GM18517 (cell line): ENCODE measurements at regions not wholly inside any gene's neighbourhood (a gene's known extent, or its start where the extent isn't known, plus 50 kb on each side); places are given as distances from the start of the nearest gene placed in this dataset.

ENCODE experiments used
- ATAC-seq: cut with Tn5 transposase; IDR thresholded peaks from one replicate; pipeline ENCODE4 v1.9.1; 2021; ENCODE audit warnings: mild to moderate bottlenecking, moderate library complexity; ENCODE audit not compliant: unreplicated experiment

DNA sequence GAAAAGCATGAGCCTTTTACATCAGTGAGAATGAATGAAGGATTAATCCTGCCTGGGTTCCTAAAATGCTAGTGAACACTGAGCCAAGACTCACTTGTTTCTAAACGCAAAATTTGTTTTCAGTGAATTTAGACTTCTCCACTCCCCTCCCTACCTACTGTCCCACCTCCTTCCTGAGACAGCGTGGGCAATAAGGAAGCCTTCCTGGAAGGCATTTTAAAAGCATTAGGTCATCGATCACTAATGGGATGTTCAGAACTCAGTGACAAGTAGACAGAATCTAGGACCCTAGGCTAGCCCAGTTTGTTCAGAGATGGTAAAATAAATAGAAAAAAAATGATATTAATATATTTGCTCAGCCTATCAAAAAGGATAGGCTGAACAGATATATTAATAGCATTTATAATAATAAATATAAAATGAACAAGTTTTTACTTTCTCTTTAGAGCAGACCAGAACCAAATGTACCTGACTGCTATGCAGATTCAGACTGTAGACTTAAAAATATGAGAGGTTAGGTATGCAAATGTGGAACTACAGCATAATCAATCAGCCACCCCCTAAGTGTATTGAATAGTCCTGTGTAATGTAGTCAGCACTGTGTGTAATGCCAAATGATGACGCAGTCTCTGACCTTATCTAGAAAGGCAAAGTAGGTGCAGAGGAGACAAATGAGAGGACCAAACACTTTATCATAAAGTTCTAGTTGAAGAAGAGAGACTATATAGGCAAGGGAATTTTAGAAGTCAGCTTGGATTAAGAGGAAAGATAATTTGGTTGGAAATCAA is 331.1 kb downstream of the GPAT3 start:
- no peak for ATAC-seq

DNA sequence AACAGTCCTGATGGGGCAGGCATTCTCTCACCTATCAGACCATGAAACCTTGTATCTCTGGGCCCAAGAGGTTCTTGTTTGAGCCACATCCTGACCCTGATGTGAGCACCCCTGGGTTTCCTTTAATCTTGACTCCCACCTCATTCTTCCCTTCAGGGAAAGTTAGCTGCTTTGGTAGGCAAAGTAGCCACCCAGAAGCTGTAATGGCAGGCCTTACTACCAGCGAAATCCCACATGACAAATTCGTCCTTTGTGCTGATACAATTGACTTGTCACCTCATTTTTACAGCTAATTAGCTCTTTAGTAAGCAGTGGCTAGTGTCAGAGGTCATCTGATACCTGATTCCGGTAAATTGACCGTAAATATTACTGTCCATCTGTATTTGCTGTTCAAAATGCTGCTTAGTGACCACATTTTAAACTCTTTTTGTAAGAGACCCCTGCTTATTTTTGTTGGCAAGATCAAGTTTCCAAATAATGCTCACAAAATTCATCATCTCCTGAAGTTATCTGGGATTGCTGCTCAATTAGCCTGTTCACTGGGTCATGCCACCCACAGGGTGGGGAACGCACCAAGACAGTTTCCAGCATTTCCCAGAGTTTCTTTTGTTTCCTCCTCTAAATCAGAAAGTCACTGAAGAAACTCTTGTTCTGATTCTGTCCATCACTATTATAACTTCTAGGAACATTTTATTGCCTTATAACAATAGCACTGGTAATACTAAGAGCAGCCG is 329.7 kb downstream of the GPAT3 start:
- no peak for ATAC-seq

DNA sequence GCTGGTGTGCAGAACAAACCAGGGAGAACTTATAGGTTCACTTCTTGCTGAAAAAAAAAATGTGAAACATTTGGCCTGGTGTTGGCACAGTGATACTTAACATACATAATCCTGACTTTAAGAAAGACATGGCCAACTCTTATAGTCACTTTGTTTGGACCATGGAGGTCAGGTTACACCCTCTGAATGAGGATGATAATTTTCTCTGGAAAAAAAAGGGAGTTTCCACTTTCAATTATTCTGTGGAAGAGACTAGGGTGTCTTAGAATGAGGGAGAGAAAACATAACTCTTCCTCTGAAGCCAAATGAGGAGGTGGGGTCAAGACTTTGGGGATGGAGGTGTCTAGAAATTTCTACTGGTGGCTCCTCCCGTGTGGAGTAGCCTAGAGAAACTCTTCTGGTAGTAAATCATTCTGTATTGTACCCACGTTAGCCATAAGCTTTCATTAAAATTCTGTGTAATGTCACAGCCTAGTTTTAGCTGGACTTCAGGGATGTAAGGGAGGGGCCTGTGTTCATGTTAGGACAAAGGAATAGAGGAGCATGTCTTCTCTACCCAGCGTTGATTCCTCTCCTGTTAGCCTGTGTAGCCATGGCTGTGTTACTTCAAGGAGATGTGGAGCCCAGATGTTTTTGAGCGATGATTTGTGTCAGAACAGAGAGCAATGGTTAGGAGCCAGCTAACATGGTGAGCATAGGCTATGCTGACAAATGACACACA is 328.3 kb downstream of the GPAT3 start:
- ATAC-seq = no peak

DNA sequence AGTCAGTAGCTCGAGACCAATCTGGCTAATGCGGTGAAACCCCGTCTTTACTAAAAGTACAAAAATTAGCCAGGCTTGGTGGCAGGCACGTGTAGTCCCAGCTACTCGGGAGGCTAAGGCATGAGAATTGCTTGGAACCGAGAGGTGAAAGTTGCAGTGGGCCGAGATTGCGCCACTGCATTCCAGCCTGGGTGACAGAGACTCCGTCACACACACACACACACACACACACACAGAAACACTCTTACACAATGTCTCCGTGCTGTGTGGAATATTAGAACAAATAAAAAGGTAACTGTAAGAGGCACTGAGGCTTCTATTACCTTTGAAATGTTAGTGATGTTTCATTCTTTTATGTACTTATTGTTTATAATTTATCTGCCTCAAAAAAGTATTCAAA is 326.6 kb downstream of the GPAT3 start:
- no peak for ATAC-seq

DNA sequence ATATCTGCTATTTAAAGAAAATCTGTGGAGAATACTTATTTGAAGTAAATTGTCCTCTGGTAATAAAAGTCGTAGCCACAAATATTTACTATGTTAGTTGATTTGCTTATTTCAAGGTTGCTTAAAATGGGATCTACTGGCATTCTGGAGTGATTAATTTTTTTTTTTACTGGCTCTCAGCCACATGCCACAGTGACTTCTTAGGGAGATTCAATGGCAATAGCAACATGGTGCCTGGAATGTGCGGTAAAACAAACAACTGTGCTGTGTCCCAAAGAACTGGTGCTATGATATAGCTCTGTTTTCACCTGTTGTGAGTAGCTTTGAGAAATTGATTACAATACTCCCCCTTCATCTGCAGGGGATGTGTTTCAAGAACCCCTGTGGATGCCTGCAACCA is 324.3 kb downstream of the GPAT3 start:
- no peak for ATAC-seq

DNA sequence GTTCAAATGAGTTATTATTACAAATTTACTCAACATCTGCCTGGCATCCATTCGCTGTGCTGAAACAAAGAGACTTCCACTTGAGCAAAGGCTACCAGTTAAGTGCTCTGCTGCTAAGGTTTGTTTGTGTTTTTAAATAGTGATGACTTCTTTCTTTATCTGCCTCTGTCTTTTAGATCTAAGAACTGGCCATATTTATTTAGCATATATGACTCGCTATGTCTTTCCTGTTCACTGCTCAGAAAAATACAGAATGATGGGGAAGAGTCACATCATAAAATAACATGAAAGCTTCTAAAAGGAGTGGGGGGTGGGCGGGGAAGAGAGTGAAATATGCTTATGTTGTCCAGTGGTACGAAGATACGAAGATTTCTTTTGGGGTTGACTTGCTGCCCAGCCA is 322.2 kb downstream of the GPAT3 start:
- no peak for ATAC-seq

DNA sequence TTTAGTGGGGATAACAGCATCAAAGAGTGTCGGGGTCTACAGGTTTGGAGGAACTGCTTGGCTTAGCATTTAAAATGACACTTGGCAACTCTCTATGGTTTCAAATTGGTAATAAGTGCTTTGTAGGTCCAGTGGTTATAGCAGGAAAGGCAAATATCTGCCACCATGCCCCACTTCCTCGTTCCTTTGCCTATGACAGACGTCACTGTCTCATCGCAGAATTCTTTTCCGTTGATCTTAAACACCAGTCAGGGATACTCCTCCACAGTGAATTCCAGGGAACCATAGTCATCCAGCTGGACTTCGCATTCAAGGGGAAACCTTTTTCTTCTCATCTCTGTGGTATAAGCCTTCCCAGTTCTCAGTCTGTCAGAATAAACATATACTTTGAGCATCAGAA is 319.1 kb downstream of the GPAT3 start:
- no peak for ATAC-seq

DNA sequence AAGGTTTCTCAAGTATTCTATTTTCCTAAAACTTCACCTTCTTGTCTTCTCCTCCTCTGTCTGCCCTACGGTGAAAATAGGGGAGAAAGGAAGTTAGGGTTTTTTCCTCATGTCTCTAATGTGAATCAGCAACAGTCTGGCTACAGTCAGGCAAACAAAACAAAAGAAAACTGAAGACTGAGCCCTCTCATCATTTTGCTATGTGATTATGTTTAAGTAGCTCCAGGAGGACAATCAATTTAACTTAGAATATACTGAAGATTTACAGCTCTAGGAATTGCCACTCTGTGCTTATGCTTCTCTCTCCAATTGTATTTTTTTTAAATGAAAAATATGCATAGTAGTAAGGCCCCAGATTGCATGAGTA is 316.2 kb downstream of the GPAT3 start:
- ATAC-seq = no peak

DNA sequence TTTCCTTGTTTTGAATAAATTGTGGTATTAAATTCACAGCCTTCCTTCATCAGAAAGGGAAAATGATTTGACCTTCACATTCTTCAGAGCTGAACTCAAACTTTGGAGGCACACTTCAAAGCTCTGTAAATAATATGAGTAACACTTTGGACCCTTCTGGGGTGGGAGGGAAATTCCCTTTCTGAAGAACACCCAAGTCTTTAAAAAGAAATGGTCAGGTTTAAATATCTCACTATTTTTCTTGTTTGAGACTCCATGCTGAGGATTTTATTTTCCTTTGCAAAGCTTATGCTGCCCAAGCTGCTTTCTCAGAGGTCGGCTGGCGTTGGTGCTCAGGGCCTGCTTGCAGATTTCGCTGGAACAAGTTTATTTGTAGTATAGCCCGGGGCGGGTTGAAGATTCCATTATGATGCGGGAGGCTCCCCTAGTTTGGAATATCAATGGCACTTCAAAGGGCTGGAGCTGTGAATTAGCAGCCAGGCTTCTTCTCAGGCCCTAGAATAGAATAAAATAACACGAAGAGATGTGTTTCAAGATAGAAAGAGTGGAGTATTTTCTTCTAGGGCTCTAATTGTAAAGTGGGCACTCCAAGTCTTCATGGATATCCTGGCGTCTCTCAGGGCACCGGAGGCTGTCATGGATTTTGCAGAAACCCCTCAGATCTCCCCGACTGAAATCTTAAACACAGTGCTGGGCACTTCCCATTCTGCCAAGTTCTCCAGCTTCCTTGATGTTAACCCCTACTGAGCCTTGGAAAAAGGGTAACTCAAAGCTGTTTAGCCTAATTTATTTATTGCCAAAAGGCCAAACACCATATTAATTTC is 315.6 kb downstream of the GPAT3 start:
- ATAC-seq = no peak

DNA sequence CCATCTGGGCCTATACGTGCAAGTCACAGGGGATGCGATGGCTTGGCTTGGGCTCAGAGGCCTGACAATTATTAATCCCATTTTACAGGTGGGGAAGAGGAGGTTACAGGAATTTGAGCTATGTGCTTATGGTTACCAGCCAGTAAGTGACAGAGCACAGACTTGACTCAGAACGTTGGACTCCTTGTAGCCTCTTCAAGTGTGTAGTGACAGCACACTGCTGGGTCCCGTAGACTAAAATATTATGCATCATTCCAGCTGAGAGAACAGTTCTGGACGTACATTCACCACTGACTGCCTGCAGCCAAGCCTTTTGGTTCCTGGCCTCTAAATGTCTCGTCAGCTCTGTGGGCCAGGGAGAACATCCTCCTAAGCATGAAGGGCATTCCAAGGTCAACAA is 314.5 kb downstream of the GPAT3 start:
- ATAC-seq = no peak

DNA sequence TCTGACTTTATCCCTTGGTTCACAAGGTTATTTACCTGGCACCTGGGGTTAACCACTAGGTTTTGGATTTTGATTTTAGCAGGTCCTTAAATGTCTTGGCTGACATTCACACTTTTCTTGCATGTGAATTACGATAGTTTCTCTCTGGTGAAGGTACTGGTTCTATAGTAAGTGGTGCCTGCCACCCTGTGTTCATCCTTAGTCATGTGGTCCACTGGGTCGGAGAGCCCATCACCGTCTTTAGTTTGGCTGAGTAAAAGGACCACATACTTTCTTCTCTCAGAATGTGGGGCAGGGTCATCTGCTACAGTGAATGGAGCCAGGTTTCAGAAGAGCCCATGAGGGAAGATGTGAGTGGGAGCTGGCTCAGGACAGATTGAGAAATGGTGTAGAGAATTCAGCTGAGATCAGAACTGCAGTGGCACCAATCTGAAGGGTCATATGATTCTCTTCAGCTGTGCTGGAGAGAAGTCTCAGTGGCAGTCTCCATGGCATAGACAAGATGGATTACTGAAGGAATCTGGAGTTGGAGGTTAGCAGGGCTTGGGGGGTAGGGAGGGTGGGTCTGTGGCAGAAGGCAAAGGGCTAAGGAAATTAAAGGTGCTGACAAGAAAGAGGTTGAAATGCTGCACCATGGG is 310.4 kb downstream of the GPAT3 start:
- ATAC-seq = no peak

DNA sequence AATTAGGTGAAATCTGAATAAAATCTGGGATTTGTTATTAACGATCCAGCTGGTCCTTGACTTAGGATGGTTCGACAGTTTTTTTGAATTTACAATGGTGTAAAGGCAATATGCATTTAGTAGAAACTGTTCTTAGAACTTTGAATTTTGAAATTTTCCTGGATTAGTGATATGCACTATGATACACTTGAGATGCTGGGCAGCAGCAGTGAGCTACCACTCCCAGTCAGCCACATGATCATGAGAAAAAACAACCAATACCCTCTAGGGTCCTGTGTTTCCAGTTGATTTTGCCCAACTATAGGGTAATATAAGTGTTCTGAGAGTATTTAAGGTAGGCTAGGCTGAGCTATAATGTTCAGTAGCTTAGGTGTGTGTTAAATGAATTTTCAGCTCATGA is 303.7 kb downstream of the GPAT3 start:
- no peak for ATAC-seq

DNA sequence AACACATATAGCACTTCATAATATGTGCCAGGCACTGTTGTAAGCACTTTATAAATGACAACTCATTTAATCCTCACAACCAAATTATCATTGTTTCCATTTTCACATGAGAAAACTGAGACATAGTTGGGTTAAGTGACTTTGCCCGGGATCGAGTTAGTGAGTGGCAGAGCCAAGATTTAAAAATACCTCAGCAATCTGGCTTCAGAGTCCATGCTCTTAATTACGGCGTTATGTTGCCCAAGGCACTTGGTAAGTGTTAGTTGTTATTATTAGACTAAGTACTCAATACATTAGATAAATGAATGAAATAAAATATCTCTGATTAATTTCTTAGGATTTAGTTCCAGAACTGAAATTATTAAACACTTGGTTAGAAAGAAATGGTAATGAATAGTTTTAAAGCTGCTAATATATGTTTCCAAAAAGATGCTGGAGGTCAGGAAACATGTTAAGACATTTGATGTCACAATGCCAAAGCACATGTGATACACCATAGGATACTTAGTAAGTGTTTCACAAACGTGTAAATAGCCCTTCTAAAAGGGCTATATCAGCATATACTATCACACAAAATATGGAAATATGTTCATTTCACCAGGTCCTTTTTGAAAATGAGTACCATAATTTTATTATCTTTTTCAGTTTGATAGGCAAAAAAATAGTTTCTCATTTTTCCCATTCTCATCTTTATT is 301.9 kb downstream of the GPAT3 start:
- no peak for ATAC-seq

DNA sequence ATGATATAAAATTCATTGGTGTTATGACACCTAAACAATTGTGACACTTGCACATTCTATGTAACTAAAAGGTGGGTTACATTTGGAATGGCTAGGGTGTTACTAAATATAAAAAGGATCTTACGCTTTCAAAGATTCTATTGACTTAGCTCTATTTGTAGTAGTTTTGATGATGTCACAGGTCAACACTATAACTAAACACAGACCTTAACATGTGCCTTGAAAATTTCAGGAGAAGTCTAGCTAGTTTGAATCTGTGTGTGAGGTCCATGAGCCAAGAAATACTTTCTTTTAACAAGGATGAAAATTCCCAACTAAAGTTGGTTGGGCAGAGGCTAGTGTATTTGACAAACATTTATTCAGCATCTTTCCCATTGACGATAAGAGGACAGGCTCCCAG is 298.0 kb downstream of the GPAT3 start:
- ATAC-seq = no peak

DNA sequence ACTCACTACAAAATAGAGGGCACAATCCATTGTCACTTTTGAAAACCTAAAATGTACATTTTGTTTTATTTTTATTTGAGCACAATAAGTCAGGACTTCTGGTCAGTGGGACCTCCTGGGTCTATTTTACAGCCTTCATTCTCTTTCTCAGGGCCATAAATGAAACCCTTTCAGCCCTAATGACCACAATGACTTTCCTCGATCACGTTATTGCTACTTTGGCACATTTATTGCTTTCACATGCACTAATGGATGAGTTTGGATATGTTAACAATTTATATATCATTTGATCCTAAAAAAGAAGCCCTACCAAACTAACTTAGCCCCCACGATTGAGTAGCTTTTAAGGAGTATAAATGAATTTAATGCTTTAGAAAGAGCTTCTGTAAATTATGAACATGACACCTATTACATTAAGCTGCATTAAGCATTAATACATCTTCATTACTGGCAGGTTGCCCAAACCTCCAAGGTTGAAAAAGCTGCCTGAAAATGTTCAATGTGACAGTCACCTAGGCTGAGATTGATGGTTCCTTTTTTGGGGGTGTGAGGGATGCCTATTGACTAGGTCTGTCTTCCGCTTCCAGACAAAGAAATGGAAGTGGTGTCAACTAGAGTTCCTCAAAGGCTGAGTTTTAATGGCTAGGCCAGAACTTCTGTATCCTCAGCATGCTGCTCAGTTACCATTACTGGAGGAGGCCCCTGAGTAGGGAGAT is 296.4 kb downstream of the GPAT3 start:
- ATAC-seq = no peak

DNA sequence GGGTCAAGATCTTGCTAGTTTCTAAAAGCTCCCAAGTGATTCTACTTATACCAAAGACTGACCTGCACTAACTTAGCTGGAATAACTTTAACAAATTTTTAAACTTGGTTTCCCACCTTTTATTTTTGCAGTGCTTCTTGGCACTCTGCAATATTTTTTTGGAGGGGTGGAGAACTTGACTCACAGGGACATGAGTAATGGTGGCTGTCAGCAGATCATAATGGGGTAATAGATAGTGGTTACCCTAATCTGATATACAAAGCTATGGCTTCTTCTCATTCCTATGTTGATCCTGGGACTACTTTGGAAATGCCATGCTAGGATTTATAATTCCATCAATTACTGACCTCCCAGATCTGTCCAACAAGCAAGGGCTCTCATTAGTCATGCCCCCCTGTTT is 295.7 kb downstream of the GPAT3 start:
- no peak for ATAC-seq

DNA sequence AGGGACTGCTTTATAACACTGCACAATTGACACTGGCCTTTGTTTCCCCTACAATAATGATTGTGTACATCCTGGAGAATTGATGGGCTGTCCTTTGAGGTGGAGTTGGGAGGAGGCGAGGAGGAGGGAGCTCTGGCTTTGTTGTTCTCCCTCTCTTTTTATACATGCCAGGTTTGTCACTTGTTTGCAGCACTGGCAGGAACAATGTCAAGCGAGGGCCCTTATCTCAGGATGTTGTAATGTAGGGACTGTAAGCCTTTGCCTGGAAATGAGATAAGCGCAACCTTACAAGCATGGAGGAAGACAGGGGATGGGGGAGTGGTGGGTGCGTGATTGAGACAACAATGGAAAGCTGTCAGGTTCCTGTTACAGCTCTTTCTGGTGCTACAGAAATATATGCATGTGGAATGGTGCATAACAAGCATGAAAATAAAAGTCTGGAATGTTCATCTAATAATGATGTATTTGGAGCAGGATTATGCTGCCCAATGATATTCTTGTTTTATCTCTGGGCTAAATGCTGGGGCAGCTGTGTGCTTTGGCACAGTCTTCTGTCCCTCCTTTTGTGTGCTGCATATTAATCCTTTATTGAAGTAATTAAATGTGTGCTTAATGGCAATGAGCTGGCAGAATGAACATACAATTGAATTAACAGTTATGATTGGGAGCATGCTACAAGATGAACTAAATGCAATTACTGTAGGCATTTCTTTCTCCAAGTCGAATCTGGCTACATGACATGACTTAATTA is 294.4 kb downstream of the GPAT3 start:
- no peak for ATAC-seq

DNA sequence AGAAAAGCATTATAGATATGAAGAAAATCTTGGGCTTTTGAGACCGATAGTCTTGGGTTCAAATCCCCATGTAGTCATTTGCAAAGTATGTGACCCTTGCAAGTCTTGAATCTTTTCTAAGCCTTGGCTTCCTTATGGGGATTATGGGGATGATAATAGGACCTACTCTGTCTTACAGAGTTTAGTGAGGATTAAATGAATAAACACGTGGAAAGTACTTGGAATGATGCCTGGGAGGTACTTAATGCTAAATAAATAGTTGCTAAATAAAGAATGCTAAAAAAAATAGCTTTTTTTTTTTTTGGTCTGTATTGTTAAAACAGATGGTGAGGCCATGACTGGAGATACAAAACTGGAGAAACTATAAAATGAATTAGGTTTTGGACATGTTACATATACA is 292.7 kb downstream of the GPAT3 start:
- ATAC-seq = no peak

DNA sequence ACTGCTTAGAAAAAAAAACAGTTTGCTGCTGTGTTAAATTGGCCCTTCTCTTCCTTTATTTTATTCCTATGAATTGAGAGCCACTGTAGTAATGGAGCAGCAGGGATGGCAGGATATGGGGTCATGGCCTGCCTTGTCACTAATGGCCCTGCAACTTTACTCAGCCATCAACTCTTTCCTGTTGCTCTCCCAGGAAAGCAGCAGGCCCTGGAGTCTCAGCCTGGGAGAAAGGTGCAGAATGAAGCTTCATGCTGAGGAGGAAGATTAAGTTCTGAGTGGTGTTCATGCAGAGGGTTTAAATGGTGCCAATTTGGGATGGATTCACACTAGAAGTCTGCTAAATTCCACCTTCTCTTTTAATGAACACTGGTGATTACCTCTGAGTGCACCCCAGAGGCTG is 285.6 kb downstream of the GPAT3 start:
- no peak for ATAC-seq
